Smooth muscle cell (in vitro differentiated cells): ENCODE measurements at regions not wholly inside any gene's neighbourhood (a gene's known extent, or its start where the extent isn't known, plus 50 kb on each side); places are given as distances from the start of the nearest gene placed in this dataset.

Source experiments
- DNase-seq: peaks from one replicate; lab custom pipeline; 2025; ENCODE audit not compliant: unreplicated experiment; lab: John Stamatoyannopoulos, UW
- H2AFZ ChIP-seq: fragments of 200-600 bp; sonication (generic); 2 replicates; pipeline ENCODE4 v1.6.0; 2016; ENCODE audit warnings: antibody characterized with exemption, low read depth, mild to moderate bottlenecking
- H3F3A ChIP-seq: fragments of 200-600 bp; sonication (generic); 2 replicates; pipeline ENCODE4 v1.6.0; 2017; ENCODE audit warnings: antibody characterized with exemption, low read depth
- H3K27ac ChIP-seq: fragments of 200-600 bp; sonication (generic); 2 replicates; pipeline ENCODE4 v1.5.1; 2016; ENCODE audit warnings: low read depth, mild to moderate bottlenecking
- H3K27me3 ChIP-seq: fragments of 200-600 bp; sonication (generic); 2 replicates; pipeline ENCODE4 v1.6.1; 2016; ENCODE audit warnings: low read depth, mild to moderate bottlenecking
- H3K36me3 ChIP-seq: fragments of 200-600 bp; sonication (generic); 2 replicates; pipeline ENCODE4 v1.5.1; 2016; ENCODE audit warnings: low read depth
- H3K4me1 ChIP-seq: fragments of 200-600 bp; sonication (generic); 2 replicates; pipeline ENCODE4 v1.5.1; 2016; ENCODE audit warnings: low read depth
- H3K4me2 ChIP-seq: fragments of 200-600 bp; sonication (generic); 2 replicates; pipeline ENCODE4 v1.6.0; 2016; ENCODE audit warnings: mild to moderate bottlenecking
- H3K4me3 ChIP-seq: fragments of 200-600 bp; sonication (generic); 2 replicates; pipeline ENCODE4 v1.5.1; 2016; ENCODE audit warnings: mild to moderate bottlenecking
- H3K79me2 ChIP-seq: fragments of 200-600 bp; sonication (generic); 2 replicates; pipeline ENCODE4 v1.6.0; 2016; ENCODE audit warnings: low read depth, mild to moderate bottlenecking
- H3K9ac ChIP-seq: fragments of 200-600 bp; sonication (generic); 2 replicates; pipeline ENCODE4 v1.6.0; 2016; ENCODE audit warnings: low read depth
- H3K9me3 ChIP-seq: fragments of 200-600 bp; sonication (generic); replicated peaks from 2 replicates; pipeline ENCODE4 v1.5.1; 2016; ENCODE audit warnings: low read depth
- H4K20me1 ChIP-seq: fragments of 200-600 bp; sonication (generic); 2 replicates; pipeline ENCODE4 v1.6.0; 2016; ENCODE audit warnings: low read depth
- WGBS: methylation state at CpG from one replicate; pipeline ENCODE4 v1.1.7; 2016; ENCODE audit warnings: low lambda C conversion rate; 5-methylcytosine and 5-hydroxymethylcytosine counted together
- TF ChIP-seq, protein P1 (sequence below): fragments of 200-600 bp; sonication (generic); IDR thresholded peaks from 2 replicates; pipeline ENCODE4 v1.5.1; 2017; ENCODE audit warnings: borderline replicate concordance, mild to moderate bottlenecking, antibody characterized with exemption; ENCODE audit not compliant: insufficient read depth, poor library complexity, severe bottlenecking

DNA sequence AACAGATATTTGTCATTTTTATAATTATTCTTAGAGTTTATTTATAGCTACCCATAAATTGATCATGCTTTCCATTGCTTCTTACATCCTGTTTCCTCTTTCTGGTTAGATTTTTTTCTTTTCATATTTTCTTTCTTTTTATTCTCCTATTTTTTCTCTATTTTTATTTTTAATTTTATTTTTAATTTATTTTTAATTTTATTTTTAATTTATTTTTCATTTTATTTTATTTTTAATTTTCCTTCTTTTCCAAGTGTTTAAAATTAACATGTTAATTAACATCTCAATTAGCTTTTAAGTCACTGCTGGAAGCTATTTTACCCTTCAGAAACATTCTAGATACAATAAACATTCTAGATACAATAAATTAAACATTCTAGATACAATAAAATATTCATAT is 269.6 kb downstream of the B3GLCT start:
- H3K9ac ChIP-seq = no peak overlapping the region
- no peak overlapping the region for H2AFZ ChIP-seq
- no peaks in the 10 kb centered on the region for H3F3A ChIP-seq
- no peak for DNase-seq
- H3K4me1 ChIP-seq = no peaks in the 10 kb centered on the region
- no peaks in the 10 kb centered on the region for H3K36me3 ChIP-seq
- TF ChIP-seq, protein P1, sequence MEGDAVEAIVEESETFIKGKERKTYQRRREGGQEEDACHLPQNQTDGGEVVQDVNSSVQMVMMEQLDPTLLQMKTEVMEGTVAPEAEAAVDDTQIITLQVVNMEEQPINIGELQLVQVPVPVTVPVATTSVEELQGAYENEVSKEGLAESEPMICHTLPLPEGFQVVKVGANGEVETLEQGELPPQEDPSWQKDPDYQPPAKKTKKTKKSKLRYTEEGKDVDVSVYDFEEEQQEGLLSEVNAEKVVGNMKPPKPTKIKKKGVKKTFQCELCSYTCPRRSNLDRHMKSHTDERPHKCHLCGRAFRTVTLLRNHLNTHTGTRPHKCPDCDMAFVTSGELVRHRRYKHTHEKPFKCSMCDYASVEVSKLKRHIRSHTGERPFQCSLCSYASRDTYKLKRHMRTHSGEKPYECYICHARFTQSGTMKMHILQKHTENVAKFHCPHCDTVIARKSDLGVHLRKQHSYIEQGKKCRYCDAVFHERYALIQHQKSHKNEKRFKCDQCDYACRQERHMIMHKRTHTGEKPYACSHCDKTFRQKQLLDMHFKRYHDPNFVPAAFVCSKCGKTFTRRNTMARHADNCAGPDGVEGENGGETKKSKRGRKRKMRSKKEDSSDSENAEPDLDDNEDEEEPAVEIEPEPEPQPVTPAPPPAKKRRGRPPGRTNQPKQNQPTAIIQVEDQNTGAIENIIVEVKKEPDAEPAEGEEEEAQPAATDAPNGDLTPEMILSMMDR = no peak
- no peak overlapping the region for H3K27ac ChIP-seq
- no peaks in the 10 kb centered on the region for H3K9me3 ChIP-seq
- H3K27me3 ChIP-seq = peaks cover 4% of the 10 kb centered on the region
- no peaks in the 10 kb centered on the region for H3K79me2 ChIP-seq
- no peak overlapping the region for H3K4me2 ChIP-seq
- no peaks in the 10 kb centered on the region for H4K20me1 ChIP-seq
- H3K4me3 ChIP-seq = no peak overlapping the region

GRCh38 chr13:31476266-31476665 is 263.1 kb upstream of the RXFP2 start:
- DNase-seq = no peak
- peak overlapping the region; percentile 62 for H3K4me2 ChIP-seq
- H3K4me1 ChIP-seq = peaks cover 7% of the 10 kb centered on the region

DNA sequence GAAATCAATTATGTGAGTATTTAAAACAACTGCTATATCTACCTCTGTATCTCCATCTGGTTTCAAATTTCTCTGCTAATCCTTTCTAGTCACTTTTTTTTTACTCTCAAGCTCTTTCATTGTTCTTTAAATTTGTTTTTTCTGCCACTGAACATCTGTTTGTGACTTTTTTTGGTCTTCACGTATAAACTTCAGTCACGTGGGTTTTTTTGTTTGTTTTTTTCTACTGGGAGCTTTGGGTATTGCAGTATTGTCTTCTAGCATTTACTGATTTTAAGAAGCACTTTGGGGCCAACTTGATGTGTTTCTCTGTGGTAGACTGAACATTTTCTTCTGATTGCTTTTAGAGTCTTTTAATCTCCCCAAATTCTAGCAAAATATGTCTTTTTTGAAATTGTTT is 262.6 kb upstream of the RXFP2 start:
- no peaks in the 10 kb centered on the region for H3F3A ChIP-seq
- no peak overlapping the region for H3K9ac ChIP-seq
- H3K4me2 ChIP-seq = peak overlapping the region; percentile 58
- peaks cover 7% of the 10 kb centered on the region for H3K4me1 ChIP-seq
- H3K27me3 ChIP-seq = no peaks in the 10 kb centered on the region
- DNase-seq = no peak
- H3K27ac ChIP-seq = no peak overlapping the region
- 31% methylated on average over 2 of the region's 2 CpGs for WGBS
- H2AFZ ChIP-seq = peak overlapping the region; percentile 20
- H3K4me3 ChIP-seq = no peak overlapping the region
- no peaks in the 10 kb centered on the region for H4K20me1 ChIP-seq
- H3K36me3 ChIP-seq = no peaks in the 10 kb centered on the region
- H3K79me2 ChIP-seq = no peaks in the 10 kb centered on the region
- H3K9me3 ChIP-seq = no peaks in the 10 kb centered on the region
- TF ChIP-seq, protein P1 = peak; percentile 19

More at GRCh38 chr13:31476266-31476665, 263.1 kb upstream of the RXFP2 start:
- WGBS = 31% methylated on average over 6 of the region's 6 CpGs
- peaks cover 3% of the 10 kb centered on the region for H3K27me3 ChIP-seq
- H2AFZ ChIP-seq = no peak overlapping the region
- TF ChIP-seq, protein P1 = no peak
- H4K20me1 ChIP-seq = no peaks in the 10 kb centered on the region
- H3K4me3 ChIP-seq = no peak overlapping the region
- no peaks in the 10 kb centered on the region for H3K36me3 ChIP-seq
- no peaks in the 10 kb centered on the region for H3K9me3 ChIP-seq
- no peak overlapping the region for H3K27ac ChIP-seq
- H3F3A ChIP-seq = no peaks in the 10 kb centered on the region
- H3K9ac ChIP-seq = no peak overlapping the region
- no peaks in the 10 kb centered on the region for H3K79me2 ChIP-seq

DNA sequence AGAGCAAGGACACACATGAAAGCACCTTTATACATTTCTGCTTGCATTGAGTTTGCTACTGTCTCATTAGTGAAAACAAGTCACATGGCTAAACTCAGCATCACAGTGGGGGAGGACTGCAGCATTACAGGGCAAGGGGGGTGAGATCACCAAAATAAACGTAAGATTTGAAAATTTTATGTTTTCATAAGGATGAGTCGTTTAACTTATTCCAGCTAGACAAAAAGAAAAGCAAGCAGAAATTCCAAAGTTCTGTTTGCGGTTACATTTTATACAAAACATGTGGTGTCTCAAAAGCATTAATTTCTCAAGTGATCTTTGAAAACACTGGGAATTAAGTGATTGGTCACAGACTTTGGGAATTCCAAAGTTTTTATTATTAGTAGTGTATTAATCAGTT is 261.4 kb upstream of the RXFP2 start:
- no peaks in the 10 kb centered on the region for H3K36me3 ChIP-seq
- no peaks in the 10 kb centered on the region for H3F3A ChIP-seq
- H3K9ac ChIP-seq = no peak overlapping the region
- peaks cover 7% of the 10 kb centered on the region for H3K4me1 ChIP-seq
- H4K20me1 ChIP-seq = no peaks in the 10 kb centered on the region
- H3K27ac ChIP-seq = no peak overlapping the region
- WGBS = 72% methylated on average over 3 of the region's 3 CpGs
- no peak for DNase-seq
- no peaks in the 10 kb centered on the region for H3K9me3 ChIP-seq
- no peaks in the 10 kb centered on the region for H3K79me2 ChIP-seq
- no peak overlapping the region for H3K4me3 ChIP-seq
- TF ChIP-seq, protein P1 = no peak
- no peaks in the 10 kb centered on the region for H3K27me3 ChIP-seq
- H3K4me2 ChIP-seq = no peak overlapping the region
- no peak overlapping the region for H2AFZ ChIP-seq
